ENCODE measurements at regions not wholly inside any gene's neighbourhood (a gene's known extent, or its start where the extent isn't known, plus 50 kb on each side); places are given as distances from the start of the nearest gene placed in this dataset.

- H3K27ac ChIP-seq (ENCODE audit: low read depth, low read length): no peak overlapping the region
Observed at GRCh38 chr13:93169980-93170379, 56.6 kb upstream of the GPC6 start.

GRCh38 chr13:93172109-93172508 is 54.5 kb upstream of the GPC6 start:
- no peaks in the 10 kb centered on the region for H3K27me3 ChIP-seq (ENCODE audit: insufficient read depth, low read length)
- H3K27ac ChIP-seq (ENCODE audit: low read depth, low read length): no peak overlapping the region
- peaks cover 10% of the 10 kb centered on the region for H3K4me1 ChIP-seq (ENCODE audit: control insufficient read depth, insufficient read depth, low read length, unreplicated experiment)
- no peak overlapping the region for H2AFZ ChIP-seq (ENCODE audit: low read length, unreplicated experiment)
- no peak overlapping the region for H3K4me3 ChIP-seq (ENCODE audit: low read depth, low read length)
- no peaks in the 10 kb centered on the region for H3K36me3 ChIP-seq (ENCODE audit: insufficient read depth, low read length)
- H3K79me2 ChIP-seq (ENCODE audit: control insufficient read depth, insufficient read depth, low read length, unreplicated experiment): no peaks in the 10 kb centered on the region

More at GRCh38 chr13:93169980-93170379, 56.6 kb upstream of the GPC6 start:
- H3K4me1 ChIP-seq (ENCODE audit: control insufficient read depth, insufficient read depth, low read length, unreplicated experiment): peaks cover 10% of the 10 kb centered on the region
- H3K27me3 ChIP-seq (ENCODE audit: insufficient read depth, low read length): no peaks in the 10 kb centered on the region
- H3K4me3 ChIP-seq (ENCODE audit: low read depth, low read length): no peak overlapping the region
- H3K79me2 ChIP-seq (ENCODE audit: control insufficient read depth, insufficient read depth, low read length, unreplicated experiment): no peaks in the 10 kb centered on the region
- no peak overlapping the region for H2AFZ ChIP-seq (ENCODE audit: low read length, unreplicated experiment)
- H3K36me3 ChIP-seq (ENCODE audit: insufficient read depth, low read length): no peaks in the 10 kb centered on the region

GRCh38 chr13:93173654-93174053 is 53.0 kb upstream of the GPC6 start:
- H3K4me3 ChIP-seq (ENCODE audit: low read depth, low read length): no peak overlapping the region
- H3K4me1 ChIP-seq (ENCODE audit: control insufficient read depth, insufficient read depth, low read length, unreplicated experiment): peaks cover 10% of the 10 kb centered on the region
- no peaks in the 10 kb centered on the region for H3K79me2 ChIP-seq (ENCODE audit: control insufficient read depth, insufficient read depth, low read length, unreplicated experiment)
- no peaks in the 10 kb centered on the region for H3K27me3 ChIP-seq (ENCODE audit: insufficient read depth, low read length)
- H2AFZ ChIP-seq (ENCODE audit: low read length, unreplicated experiment): no peak overlapping the region
- H3K27ac ChIP-seq (ENCODE audit: low read depth, low read length): no peak overlapping the region
- H3K36me3 ChIP-seq (ENCODE audit: insufficient read depth, low read length): no peaks in the 10 kb centered on the region

GRCh38 chr13:93174260-93174659 is 52.3 kb upstream of the GPC6 start:
- Histone ChIP-seq H2AFZ (ENCODE audit: low read length, unreplicated experiment) (no peak overlapping the region), H3K4me3 (ENCODE audit: low read depth, low read length) (no peak overlapping the region), H3K27me3 (ENCODE audit: insufficient read depth, low read length) (no peaks in the 10 kb centered on the region), H3K79me2 (ENCODE audit: control insufficient read depth, insufficient read depth, low read length, unreplicated experiment) (no peaks in the 10 kb centered on the region), H3K4me1 (ENCODE audit: control insufficient read depth, insufficient read depth, low read length, unreplicated experiment) (peaks cover 10% of the 10 kb centered on the region), H3K27ac (ENCODE audit: low read depth, low read length) (no peak overlapping the region), H3K36me3 (ENCODE audit: insufficient read depth, low read length) (no peaks in the 10 kb centered on the region)

Data from ACC112 (cell line).